LNCAP (cell line): ENCODE measurements at regions not wholly inside any gene's neighbourhood (a gene's known extent, or its start where the extent isn't known, plus 50 kb on each side); places are given as distances from the start of the nearest gene placed in this dataset.

Experiments
- CTCF ChIP-seq: fragments of 450-650 bp; IDR thresholded peaks from 2 replicates; pipeline ENCODE4 v1.5.1; 2017; ENCODE audit warnings: mild to moderate bottlenecking

GRCh38 chr16:59697761-59698160 is 963.6 kb upstream of the GOT2 start:
- no peak for TF ChIP-seq CTCF

- TF ChIP-seq CTCF, result no peak
These were observed 963.1 kb upstream of the GOT2 start for GRCh38 chr16:59697236-59697635.

- no peak for TF ChIP-seq CTCF
These were observed 962.4 kb upstream of the GOT2 start for GRCh38 chr16:59696495-59696894.

GRCh38 chr16:59690216-59690615 is 956.1 kb upstream of the GOT2 start:
- TF ChIP-seq CTCF, result no peak

GRCh38 chr16:59688006-59688405 is 953.9 kb upstream of the GOT2 start:
- TF ChIP-seq CTCF, result no peak

- TF ChIP-seq CTCF, result no peak
These were observed 952.3 kb upstream of the GOT2 start for GRCh38 chr16:59686405-59686804.

GRCh38 chr16:59684911-59685310 is 950.8 kb upstream of the GOT2 start:
- TF ChIP-seq CTCF, result no peak

- no peak for TF ChIP-seq CTCF
These were observed 949.6 kb upstream of the GOT2 start for GRCh38 chr16:59683709-59684108.
